Heart left ventricle (tissue), 13 donors: ENCODE measurements at regions not wholly inside any gene's neighbourhood (a gene's known extent, or its start where the extent isn't known, plus 50 kb on each side); places are given as distances from the start of the nearest gene placed in this dataset.

Experiments used
- POLR2A ChIP-seq, 2 donors: fragments of 450-650 bp; IDR thresholded peaks; one replicate each; pipeline ENCODE4 v1.6.1; 2017; ENCODE audit warnings: antibody characterized with exemption in 2 of 2, mild to moderate bottlenecking in 2 of 2, moderate library complexity in 2 of 2
- TF ChIP-seq, protein P1 (sequence below), 12 donors: fragments of 200-600 bp; sonication (generic) in 4 of 12; IDR thresholded peaks; one replicate each; pipeline versions ENCODE4 v1.5.0 to v1.8.0; 2018 to 2022; ENCODE audit warnings: antibody characterized with exemption in 12 of 12, mild to moderate bottlenecking in 5 of 12
- donor health status: ischemic (EF 13 %, LVEDD 7.1; RV severe dilation, severe dysfunction).
- donor health status: DM: no; HTN: yes; CAD: no.
- donor health status: DM: no; HTN: no; CAD: no.
- donor health status: ischemic (EF 25% LVEDD 6.9; RV normal size, moderate dysfunction).
- donor health status: ischemic (EF 25% LVEDD 5.7; RV mildly dilated, moderate dysfunction).
- donor health status: ischemic (EF 35%, LVEDD 5.7; RV mildly dilated, moderate dysfunction).
- donor health status: nonischemic (EF 11% LVEDD 7.7; RV severe dilation, severe dysfunction).
- donor health status: DM: yes; HTN: yes; CAD: no.
- donor health status: PGD.
- donor health status: ischemic (EF 29% LVEDD 5.4; RV normal size, mild dysfunction).
- donor health status: nonischemic (EF 23%, LVEDD 6.1; RV moderate dilation, normal function).

DNA sequence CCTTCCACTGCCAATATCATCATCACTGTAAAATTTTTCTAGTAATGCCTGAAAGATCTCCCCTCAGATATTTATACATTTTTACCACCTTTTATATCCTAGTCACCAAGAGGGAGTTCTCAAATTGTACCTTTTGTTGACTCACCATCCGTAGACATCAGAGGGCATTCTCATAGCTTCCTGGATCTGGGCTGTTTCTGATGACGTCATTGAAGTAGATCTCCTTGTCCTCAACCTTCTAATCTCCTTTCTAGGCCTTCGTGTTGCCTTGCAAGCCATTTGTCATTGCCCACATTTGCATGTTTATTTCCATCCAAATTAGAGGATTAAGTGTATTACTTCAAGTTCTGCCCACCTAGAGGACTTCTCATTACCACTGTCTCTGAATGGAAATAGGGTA lies 193.4 kb upstream of the NRXN1 start:
- TF ChIP-seq, protein P1, sequence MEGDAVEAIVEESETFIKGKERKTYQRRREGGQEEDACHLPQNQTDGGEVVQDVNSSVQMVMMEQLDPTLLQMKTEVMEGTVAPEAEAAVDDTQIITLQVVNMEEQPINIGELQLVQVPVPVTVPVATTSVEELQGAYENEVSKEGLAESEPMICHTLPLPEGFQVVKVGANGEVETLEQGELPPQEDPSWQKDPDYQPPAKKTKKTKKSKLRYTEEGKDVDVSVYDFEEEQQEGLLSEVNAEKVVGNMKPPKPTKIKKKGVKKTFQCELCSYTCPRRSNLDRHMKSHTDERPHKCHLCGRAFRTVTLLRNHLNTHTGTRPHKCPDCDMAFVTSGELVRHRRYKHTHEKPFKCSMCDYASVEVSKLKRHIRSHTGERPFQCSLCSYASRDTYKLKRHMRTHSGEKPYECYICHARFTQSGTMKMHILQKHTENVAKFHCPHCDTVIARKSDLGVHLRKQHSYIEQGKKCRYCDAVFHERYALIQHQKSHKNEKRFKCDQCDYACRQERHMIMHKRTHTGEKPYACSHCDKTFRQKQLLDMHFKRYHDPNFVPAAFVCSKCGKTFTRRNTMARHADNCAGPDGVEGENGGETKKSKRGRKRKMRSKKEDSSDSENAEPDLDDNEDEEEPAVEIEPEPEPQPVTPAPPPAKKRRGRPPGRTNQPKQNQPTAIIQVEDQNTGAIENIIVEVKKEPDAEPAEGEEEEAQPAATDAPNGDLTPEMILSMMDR (IDR thresholded peaks at IDR 0.05) = no peak
- TF ChIP-seq POLR2A (IDR thresholded peaks at IDR 0.05) = no peak
